Loucy (cell line): ENCODE measurements at regions not wholly inside any gene's neighbourhood (a gene's known extent, or its start where the extent isn't known, plus 50 kb on each side); places are given as distances from the start of the nearest gene placed in this dataset.

Experiments
- CTCF ChIP-seq: fragments of 200-600 bp; sonication (generic); conservative IDR thresholded peaks from 2 replicates; pipeline ENCODE4 v1.5.1; 2014; ENCODE audit warnings: mild to moderate bottlenecking, antibody characterized with exemption, low read length
- EZH2phosphoT487 ChIP-seq: fragments of 200-600 bp; IDR thresholded peaks from 2 replicates; pipeline ENCODE4 v1.6.1; 2018; ENCODE audit warnings: antibody characterized with exemption, mild to moderate bottlenecking, moderate library complexity, borderline replicate concordance

DNA sequence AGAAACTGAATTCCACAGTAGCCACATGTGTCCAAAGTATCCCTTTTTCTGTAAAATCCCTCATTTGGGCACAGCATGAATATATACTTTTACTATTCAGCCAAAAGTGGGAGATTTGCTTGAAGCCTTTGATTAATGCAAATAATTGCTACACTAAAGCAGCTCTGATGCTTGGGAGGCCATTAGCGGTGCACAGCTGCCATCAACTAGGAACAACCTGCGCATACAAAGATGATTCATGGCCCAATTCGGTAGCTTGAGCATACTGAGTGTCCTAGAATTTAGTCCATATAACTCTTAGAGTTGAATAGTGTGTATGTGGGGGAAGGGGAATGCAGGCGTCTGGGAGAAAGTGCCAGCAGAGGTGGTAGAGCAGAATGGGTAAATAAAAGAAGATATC lies 277.0 kb upstream of the RMST start:
- TF ChIP-seq CTCF (no peak), EZH2phosphoT487 (no peak)
